ENCODE measurements at regions not wholly inside any gene's neighbourhood (a gene's known extent, or its start where the extent isn't known, plus 50 kb on each side); places are given as distances from the start of the nearest gene placed in this dataset.
"Not testable (repeated sequence)": the region's sequence is repeated elsewhere in the genome, so short reads cannot be mapped to it uniquely, and the experiment has no call there.

DNA sequence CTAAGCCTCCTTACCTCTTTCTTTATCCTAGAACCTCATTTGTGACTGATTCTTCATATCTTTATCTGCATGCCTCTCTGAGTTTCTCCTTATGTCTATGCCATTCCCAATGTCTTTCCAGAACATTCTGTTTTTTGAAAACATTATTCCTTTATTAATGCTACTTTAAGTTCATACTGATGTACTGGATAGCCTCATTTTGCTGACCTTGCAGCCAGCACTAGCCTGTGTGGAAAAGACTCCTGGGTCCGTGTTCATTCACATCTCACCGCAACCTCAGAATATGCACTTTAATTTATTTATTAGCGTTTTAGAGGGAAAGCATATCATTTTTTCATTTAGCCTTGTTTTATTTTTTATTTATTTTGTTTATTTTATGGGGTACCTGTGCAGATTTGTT, 208.1 kb upstream of the NPVF start:
- H3K4me3 ChIP-seq (ENCODE audit: low read depth, low read length): no peak overlapping the region

DNA sequence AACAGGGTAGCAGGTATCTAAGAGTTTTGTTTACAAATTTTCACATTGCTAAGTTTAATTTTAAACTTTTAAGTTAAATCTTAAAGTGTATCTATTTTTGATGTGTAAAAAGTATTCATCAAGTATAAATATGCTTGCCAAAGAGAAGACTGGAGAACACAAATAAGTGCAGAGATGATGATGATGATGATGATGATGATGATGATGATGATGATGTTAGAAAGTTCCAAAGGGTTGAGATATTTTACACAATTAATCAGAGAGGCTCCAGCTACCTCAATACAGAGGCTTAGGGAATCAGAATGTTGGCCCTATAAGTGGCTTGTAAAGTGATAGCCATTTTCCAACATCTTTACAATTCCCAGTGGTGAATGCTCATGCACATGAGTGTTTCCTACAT, 209.0 kb upstream of the NPVF start:
- no peak overlapping the region for H3K4me3 ChIP-seq (ENCODE audit: low read depth, low read length)

DNA sequence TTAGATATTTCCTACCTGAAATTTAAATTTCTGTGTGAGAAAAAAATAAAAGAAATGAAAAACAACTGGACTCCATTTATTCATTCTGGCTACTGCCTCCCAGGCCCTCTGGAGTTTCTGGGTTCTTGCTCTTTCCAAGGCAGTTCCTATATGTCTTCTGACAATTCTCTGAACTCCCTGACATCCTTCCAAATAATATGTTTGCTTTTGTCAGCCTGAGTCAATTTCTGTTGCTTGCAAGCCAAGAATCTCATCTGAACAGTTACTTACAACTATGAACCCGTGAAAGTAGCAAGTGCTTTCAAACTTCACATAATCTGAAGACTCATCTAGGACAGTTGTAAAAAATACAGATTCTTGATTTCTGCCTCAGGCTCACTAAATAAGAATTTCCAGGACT, 216.7 kb upstream of the NPVF start:
- H3K4me3 ChIP-seq (ENCODE audit: low read depth, low read length): no peak overlapping the region

DNA sequence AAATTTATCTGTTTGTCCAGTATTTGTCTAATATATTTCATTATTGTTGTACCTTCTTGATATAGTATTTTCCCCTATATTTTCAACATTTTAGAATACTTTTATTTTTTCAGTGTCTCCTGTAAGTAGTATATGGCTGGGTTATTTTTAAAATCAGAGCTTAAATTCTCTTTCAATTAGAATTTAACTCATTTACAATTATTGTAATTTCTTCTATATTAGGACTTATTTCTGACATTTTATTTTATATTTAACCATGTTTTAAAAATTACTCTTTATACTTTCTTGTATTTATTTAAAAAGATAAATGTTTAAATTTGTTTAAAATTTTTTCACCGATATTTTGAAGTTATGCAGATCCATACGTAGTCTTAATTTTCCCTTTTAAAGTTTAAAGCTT, 220.0 kb upstream of the NPVF start:
- no peak overlapping the region for H3K4me3 ChIP-seq (ENCODE audit: low read depth, low read length)

DNA sequence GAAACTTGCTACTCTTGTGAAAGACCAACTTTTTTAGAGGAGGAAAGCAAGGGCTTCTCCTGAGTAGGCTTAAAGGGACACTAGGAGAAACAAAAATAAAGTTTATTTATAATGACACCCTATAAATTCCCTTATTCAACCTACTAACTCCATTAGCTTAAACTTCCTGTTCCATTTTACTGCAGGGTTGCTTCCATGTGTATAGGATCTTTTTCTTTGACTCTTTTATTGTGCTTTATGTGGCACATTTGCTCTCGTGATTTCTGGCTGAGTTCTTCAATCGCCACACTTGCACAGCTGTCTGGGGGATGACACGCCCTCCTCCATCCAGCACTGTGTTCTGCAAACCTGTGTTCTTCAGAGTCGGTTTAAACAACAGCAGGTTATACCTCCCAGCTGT, 225.7 kb upstream of the NPVF start:
- H3K4me3 ChIP-seq (ENCODE audit: low read depth, low read length): no peak overlapping the region

DNA sequence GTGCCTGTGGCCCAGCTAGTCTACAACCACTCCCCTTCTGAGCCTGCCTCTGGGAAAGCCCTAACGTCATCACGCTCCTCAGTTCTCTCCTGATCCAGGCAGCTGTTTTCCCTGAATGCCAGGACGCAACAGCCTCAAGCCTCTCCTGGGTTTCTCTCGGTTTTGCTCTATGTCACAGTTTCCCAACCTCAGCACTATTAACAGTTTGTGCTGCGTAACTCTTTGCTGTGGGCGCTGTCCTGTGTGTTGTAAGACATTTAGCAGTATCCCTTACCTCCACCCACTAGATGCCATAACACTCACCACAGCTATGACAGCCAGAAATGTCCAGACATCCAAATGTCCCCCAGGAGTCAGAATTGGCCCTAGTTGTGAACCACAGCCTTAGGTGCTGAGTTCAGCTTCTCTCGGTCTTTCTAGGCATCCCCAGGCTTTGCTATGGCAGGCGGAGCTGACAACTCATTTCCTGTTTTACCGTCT, 226.3 kb upstream of the NPVF start:
- no peak overlapping the region for H3K4me3 ChIP-seq (ENCODE audit: low read depth, low read length)

DNA sequence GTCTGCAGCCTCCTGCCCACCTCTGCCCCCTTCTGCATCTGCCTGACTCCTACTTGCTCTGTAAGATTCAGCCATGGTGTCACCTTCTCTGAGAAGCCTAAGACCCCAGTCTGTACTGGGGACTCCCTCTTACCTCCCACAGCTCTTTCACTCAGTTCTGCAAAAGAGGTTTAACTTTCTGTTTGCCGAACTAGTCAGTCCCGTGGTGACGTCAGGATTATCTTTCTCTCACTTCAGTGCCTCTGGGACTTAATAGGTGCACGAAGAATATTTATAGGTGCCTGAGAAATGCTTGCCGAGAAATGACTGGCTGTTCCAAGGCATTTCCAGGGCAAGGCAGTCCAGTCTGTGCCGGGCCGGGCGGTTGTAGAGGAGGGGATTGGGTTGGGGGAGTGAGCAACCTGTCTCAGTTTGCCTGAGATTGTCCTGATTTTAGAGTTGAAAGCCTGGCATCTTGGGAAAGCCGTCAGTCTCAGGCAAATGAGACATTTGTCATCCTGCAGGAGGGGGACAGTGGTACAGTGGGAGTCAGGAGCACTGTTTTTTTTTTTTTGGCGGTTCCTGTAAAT, 227.5 kb upstream of the NPVF start:
- H3K4me3 ChIP-seq (ENCODE audit: low read depth, low read length): no peak overlapping the region

DNA sequence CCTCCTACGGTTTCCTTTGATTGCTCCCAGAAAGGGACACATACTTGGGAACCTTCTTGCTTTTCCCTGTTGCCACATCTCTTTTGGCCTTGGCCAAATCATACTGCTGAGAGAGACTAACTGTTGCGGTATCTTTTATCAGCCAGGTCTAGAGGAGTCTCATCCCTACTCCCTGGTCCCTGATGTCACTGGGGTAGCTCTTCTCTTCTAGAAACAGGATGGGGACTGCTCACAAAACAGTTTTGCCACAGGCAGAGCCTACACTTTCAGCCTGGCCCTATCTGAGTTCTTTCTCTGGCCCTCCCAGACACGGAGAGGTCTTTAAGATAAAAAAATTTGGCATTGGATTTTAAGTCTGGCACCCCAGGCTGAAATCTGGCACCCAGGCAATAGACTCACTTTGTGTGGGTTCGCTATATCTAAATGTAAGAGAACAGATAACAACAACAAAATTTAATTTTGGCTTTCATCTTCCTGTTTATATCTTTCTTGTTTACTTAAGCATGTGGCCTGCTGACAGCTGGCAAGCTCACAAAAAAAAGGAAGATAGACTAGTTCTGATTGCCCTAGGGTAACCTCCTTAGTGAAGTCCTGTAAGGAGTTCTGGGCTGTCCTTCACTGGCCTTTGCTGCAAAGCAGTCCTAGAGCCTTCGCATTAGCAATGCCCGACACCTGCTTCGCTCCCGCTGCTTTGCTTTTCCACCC, 228.3 kb upstream of the NPVF start:
- no peak overlapping the region for H3K4me3 ChIP-seq (ENCODE audit: low read depth, low read length)

DNA sequence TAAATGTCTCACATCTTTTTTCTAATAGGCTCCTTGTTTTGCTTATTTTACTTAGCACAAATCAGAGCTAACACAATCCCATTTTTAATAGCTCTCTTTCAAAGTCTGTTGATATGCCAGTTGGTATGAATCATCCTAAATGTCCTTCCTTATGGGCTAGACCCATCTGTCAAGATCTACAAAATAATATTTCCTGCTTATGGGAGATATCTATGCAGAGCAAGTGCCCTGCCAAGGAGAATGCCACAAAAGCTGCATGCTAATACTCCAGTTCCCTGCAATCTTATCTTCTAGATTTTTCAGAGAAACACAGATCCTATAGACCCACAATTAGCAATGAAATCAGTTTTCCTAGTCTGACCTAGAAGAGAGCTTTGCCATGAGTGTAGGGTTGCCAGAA, 230.8 kb upstream of the NPVF start:
- H3K4me3 ChIP-seq (ENCODE audit: low read depth, low read length): no peak overlapping the region

DNA sequence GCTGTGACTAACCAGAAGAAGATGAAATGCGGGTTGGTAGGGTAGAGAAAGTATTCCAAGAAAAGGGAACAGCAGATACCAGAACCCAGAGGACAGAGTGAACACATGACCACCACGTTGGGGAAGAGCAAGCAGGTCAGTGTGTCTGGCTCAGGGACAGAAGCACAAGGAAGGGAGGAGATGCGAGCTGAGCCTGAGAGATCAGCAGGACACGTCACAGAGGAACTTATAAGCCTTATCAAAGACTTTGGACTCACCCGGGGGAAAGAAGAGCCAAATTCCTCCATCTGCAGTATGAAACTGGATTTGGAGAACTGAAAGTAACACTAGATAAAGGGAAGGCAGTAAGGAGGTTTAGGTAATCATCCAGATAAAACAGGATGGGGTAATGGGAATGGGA, 232.1 kb upstream of the NPVF start:
- H3K4me3 ChIP-seq (ENCODE audit: low read depth, low read length): no peak overlapping the region

DNA sequence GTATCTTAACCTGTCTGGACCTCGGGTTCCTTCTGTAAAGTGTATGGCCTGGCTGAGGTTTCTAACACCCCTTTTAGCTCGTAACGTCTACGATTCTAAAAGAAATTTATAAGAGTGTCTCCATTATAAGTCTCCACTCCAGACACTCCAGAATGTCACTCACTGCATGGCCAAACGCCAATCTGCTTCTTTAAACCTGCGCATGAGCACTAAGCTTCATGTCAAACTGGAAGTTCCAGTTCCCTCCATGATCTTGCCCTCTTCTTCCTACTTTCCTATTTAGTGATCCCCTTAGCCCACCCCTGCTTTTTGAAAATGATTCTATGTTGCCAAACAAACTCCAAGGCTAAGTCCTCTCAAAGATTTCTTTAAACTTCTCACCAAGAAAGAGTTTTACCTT, 241.4 kb upstream of the NPVF start:
- H3K4me3 ChIP-seq (ENCODE audit: low read depth, low read length): no peak overlapping the region

DNA sequence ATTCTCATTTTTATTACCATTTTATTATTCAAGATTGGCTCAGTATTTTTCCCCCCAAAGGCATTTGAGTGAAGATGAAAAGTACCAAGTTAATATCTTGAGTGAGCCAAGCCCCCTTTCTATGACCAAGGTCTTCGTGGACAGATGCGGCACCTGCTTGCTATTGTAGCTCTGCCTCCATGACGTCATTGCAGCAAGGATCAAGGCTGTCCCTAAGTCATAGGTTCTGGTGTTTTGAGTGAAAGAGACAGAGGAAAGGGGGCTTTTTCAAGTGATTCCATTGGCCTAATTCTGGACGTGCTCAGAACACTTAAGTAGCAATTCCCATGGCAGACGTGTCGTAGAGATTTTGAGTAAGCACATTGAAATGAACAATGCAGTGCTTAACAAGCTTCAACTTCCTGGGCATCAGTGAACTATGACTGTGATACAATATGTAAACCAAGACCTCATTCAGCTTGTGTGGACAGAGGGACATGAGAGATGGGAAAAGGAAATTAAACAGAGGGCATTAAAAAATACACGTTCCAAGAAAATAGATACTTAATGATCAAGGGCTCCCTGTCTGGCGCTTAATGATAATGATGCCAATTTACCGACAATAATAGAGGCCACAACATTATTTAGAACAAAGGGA, 248.7 kb upstream of the NPVF start:
- no peak overlapping the region for H3K4me3 ChIP-seq (ENCODE audit: low read depth, low read length)

DNA sequence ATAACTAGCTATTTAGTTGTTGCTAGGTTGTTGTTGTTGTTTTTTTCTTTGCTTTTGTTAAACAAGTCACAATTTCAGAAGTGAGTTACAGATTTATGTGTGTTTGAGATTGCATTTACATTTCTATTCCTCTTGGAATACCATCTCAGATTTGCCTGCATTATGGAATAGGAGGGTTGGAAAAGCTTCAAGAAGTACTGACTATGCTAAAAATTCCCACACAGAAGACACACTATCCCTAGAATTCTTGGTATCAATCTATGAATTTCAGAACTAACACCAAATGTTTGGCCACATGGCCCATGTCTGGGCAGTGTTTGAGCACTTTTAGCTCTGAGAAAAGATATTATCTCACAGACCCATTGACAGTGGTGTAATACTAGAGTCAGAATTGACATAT, 249.9 kb upstream of the NPVF start:
- not testable (repeated sequence) for H3K4me3 ChIP-seq (ENCODE audit: low read depth, low read length)

DNA sequence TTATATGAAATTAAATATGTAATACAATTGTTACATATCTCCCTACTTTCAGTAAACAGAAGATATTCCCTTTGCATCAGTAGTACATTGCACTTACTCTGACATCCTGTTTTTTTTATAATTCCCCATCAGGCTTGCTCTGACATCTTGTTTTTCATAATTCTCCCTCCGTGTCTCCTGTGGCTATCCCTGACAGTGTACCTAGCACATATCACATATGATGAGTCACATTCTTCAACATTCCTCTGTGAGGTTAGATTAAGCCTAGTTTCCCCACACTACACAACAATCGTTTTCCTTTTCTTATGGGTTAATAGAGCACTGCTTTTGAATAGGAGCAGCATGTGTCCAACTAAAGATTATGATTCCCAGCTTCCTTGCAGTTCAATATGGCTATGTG, 250.6 kb upstream of the NPVF start:
- H3K4me3 ChIP-seq (ENCODE audit: low read depth, low read length): no peak overlapping the region

DNA sequence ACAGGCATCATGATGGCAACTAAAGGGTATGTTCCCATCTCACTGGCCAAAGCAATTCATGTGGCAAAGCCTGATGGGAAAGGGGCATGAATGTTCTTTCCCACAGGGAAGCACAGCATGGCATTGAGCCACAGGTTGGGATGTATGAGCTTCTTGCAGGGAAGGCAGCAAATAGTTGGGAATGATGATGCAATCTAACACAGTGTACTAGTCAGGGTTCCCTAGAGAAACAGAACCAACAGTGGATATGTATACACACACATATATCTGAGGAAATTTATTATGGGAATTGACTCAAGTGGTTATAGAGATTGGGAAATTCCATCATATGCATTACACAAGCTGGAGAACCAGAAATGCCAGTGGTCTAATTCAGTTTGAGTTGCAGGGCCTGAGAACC, 253.6 kb upstream of the NPVF start:
- no peak overlapping the region for H3K4me3 ChIP-seq (ENCODE audit: low read depth, low read length)

DNA sequence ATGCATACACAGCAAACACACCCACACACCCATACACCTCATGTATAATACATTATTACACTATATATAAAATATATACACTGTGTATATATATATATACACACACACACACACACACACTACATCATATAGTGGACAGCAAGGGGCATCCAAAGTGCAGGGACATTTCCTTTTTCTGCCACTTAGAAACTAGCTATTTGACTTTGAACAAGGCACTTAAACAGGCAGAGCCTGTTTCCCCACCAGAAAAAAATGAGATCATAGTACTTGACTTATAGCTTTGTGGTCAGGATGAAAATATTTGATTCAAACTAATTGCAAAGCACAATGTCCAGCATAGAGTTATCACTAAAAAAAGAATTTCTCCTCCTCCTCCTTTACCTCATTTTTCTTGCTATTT, 254.3 kb upstream of the NPVF start:
- no peak overlapping the region for H3K4me3 ChIP-seq (ENCODE audit: low read depth, low read length)

DNA sequence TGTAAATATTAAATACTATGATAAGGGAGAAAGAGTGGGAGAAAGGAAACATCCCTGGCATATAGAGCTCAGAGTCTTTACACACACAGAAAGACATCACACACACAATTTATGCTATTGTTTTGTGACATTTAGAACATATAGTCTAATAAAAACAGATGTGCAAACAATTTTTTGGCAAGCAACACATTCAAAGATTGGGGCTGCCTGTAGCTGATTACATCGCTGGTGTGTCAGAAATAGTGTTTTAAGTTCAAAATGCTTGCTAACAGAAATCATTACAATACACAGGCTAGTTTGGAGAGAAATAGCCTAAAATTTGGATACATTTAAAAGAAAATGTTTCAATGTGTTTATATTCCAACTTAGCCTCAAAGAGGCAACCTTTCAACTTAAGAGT, 256.7 kb upstream of the NPVF start:
- H3K4me3 ChIP-seq (ENCODE audit: low read depth, low read length): no peak overlapping the region

DNA sequence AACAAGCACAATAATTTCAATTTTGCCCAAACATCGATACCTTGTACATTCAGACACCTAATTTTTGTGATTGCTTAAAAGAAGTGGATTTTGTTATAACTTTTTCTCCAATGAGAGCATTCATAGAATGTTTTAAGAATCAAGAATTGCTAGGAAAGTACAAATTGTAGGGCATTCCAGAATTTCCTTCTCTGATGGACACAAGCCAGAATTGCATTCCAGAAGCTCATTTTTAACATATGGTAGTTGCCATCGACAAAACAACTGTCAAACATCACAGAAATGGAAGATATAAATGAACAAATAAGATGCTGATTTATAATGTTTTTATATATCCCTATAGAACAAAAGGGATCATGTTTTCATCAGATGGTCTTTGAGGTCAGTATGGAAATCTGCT, 258.4 kb upstream of the NPVF start:
- no peak overlapping the region for H3K4me3 ChIP-seq (ENCODE audit: low read depth, low read length)

DNA sequence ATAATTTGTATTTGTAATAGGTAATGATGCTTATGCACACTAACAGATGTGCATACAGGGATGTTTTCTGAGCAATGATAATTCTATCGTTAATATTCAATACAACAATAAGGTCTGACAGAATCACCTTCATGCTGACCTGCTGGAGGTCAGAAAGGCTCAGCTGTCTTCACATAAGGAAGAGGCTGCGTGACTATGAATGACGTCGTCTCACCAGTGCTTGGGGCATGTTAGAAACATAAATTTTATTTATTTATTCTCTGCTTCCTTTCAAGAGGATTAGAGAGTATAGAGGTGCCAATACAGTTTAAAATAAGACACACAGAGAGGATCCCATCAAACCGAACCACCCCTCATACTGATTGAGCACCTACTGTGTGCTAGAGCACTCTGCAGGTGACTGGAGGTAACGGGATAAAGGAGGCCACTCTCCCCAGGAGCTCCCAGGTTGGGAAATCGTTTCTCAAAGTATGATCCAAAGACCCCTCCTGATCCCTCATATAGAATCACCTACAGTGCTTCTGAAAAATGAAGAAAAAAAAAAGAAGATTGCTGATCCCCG, 265.6 kb upstream of the NPVF start:
- H3K4me3 ChIP-seq (ENCODE audit: low read depth, low read length): no peak overlapping the region

DNA sequence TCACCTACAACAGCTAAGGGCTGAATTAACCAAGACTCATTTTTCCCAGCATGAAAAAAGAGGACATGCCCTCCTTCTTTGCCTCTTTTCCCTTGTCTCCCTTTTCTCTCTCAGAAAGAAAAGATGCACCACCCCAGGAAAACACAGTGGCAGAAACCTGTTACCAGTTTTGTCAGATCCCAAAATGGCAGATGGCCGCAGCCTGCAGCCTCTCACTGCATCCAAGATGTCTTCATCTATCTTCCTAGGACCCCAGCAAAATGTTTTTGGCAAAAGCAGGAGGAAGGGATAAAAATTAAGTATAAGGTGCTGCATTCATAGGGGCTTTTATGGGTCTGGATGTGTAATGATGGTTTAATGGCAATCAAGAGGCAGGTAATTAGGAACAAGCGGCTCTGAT, 266.6 kb upstream of the NPVF start:
- H3K4me3 ChIP-seq (ENCODE audit: low read depth, low read length): no peak overlapping the region

DNA sequence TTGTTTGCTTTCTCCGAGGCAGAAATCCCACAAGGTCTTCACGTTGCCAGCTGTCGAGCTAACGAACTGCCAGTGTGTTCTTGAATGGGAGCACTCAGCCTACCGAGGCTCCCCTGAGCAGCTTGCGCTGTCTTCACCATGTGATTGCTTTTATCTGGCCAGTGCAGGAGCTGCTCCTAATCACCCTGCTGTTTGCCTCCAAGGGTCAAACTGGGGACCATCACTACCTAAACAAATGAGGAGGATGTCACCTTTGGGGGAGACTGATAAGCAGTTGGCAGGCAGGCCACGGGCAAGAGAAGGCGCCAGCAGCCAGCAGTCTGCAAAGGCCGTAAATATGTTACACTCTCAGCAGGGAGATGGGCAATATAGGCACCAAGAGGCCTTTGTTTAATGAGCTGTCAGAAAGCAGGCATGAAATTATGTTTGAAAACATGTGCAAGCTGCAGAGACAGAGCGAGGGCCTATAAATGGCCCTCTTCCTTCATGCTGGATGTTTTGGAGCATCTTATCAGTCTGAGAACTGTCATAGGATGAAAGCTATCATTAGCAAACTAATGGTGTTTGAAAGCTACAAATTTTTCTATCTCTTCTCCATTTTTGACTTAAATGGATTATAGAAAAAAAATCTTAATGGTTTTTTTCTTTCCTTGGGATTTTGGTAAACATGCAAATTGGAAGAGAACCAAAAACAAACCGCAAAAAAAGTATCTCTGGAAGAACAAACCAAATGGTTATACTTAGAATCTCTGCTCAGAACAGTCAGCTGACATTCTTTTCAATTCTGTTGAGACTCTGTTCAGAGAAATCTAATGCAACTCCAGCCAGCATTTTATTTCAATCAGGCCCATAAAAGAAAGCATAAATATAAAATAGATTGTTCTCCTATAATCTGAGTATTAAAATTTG, 267.3 kb upstream of the NPVF start:
- no peak overlapping the region for H3K4me3 ChIP-seq (ENCODE audit: low read depth, low read length)

Measured in iPS-11a (cell line).